CD4-positive, alpha-beta T cell treated with Interleukin-15 for 4 hours (primary cell): ENCODE measurements at regions not wholly inside any gene's neighbourhood (a gene's known extent, or its start where the extent isn't known, plus 50 kb on each side); places are given as distances from the start of the nearest gene placed in this dataset.
A peak's percentile ranks its signal among the peaks of the same experiment; 100 is the strongest.

ENCODE experiments used
- DNase-seq: peaks from one replicate; pipeline ENCODE4 v3.0.0-alpha.2; 2020; ENCODE audit warnings: low spot score

DNA sequence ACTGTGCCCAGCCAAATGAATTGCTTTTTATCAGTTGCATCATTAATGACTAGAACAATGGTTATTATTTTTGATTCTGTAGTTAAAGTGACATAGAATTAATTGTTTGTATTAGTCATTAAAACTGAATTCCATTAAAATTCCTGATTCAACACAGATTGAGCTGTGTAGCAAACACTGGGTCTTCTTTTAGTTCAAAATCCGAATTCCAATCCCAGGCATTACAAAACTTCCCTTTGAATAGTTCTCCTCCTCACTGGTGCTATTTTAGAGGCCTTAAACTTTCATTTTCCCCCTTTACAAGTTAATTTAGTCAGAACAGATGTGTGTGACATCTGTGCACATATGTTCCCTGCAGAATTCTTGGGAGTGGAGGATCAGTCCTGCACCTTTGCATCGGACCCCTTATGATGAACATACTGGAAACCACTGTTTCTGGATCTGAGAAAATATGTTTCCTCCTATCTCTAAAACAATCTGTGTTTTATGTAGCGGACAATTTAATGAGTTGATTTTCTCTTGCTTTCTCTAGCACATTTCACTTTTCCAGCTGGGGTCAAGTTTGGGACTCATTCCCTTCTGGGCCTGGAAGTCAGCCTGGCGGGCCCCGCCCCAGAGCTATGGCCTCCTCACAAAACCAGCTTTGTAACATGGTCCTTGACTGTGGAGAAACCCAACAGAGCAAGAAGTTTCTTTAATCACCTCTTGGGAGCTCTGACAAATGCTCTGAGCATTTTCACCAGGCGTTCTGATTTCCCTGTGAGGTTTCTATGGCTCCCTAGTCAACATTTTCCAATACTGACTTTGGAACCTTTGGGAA, 87.9 kb upstream of the MAMDC2 start:
- DNase-seq: no peak

DNA sequence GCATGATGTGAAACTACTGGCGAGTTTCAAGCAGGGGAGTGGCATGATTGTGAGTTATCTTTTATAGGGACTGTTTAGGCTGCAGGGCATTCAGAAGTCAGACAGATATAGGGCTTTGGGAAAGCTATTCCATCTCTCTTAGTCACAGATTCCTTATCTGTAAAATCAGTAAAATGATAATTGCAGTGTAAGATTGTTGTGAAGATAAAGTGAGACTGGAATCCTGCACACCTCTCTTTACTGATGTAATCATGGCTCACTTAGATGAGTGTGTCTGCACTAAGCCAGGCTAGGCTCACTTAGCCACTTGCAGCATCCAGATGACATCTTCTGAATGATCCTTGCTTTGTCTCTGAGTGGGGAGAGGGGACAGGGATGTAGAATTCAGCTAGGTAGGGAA, 81.8 kb upstream of the MAMDC2 start:
- DNase-seq: no peak

DNA sequence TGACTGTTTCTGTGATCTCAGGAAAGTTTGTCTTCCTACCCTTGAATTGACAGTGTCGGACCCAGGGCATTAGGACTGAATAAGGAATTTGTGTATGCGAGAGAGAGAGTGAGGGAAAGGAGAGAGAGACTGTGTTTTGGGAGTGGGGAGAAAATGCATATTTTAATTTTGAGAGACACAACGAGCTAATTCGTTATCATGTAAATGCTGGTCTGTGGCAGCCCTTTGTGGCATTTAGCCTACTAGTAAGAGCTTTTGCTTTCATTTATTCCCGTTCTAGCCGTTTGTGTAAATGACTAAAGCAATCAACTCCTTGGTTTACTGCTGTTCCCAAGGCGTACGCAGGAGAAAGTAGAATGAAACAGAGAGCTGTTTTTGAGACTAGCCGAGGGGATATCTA, 79.8 kb upstream of the MAMDC2 start:
- no peak for DNase-seq

DNA sequence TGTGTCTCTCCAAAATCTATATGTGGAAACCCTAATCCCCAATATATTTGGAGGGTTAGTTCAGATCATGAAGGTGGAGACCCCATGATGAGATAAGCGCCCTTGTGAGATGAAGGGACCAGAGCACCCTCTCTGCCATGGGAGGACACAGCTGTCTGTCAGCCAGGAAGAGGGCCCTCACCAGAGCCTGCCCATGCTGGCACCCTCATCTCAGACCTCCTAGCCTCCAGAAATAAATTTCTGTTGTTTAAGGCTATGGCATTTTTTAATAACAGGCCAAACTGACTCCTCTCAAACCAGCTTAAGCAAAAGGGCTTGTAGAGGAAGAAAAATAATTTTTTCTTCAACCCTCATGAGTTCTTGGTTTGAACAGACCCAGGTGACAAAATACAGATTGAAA, 79.2 kb upstream of the MAMDC2 start:
- no peak for DNase-seq

DNA sequence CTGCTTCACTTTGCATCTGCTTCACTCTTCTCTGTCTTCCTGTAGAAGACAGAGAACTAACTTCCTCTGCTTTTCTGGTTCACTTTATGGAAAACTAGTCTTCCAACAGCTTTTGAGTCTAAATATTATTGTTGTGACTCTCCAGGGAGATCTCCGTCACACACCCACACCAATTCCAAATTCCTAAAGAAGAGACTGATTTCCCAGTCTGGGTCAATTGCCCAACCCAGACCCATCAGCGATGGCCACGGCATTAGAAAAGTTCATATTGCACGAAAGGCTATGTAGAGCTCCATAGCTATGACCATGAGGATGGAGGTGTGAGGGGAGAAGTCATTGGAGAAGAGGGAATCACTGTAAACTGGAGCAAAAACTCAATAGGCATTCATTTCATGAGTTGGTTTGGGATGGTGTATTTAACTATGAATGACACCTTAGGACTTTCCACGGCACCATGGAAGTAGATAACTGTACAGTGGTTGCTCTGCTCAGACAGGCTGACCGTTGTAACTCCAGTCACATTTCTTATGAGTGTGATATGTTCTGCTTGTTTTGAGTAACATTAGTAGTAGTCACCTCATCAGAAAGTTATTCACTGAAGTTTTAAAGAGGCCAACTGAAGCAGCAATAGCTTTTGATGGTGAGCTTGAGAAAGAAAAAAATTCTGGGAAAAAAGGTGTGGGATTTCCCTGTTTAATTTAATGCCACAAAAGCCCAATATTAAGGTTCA, 78.1 kb upstream of the MAMDC2 start:
- no peak for DNase-seq

DNA sequence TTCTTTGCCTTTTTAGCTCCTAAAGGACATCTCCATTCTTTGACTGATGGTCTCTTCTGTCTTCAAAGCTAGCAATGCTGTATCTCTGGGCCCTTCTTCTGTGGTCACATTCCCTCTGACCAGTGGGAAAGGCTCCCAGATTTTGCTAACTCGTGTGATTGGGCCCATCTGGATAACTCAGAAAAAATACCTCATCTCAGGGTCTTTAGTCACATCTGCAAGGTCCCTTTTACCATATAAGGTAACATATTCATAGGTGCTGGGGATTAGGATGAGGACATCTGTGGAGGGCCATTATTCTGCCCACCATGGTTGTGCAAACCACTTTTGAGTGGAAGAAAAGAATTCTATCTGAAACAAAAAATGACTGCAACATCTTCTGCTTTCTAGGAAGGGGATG, 76.3 kb upstream of the MAMDC2 start:
- no peak for DNase-seq

DNA sequence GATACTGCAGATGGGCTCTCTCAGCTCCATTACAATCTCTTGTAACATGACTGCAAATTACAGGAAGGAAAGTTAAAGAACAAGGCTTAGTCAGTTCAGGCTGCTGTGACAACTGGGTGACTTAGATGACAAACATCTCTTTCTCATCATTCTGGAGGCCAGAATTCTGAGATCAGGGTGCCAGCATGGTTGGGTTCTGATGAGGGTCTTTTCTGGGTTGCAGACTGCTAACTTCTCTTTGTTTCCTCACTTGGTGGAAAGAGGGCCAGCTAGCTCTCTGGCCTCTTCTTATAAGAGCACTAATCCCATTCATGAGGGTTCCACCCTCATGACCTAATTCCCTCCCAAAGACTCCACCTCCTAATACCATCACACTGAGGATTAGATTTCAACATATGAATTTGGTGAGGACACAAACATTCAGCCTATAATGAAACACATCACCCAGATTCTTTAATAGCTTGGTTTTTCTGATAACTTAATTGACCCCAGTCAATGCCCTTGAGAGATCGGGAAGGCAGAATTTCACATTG, 73.6 kb upstream of the MAMDC2 start:
- DNase-seq: no peak

DNA sequence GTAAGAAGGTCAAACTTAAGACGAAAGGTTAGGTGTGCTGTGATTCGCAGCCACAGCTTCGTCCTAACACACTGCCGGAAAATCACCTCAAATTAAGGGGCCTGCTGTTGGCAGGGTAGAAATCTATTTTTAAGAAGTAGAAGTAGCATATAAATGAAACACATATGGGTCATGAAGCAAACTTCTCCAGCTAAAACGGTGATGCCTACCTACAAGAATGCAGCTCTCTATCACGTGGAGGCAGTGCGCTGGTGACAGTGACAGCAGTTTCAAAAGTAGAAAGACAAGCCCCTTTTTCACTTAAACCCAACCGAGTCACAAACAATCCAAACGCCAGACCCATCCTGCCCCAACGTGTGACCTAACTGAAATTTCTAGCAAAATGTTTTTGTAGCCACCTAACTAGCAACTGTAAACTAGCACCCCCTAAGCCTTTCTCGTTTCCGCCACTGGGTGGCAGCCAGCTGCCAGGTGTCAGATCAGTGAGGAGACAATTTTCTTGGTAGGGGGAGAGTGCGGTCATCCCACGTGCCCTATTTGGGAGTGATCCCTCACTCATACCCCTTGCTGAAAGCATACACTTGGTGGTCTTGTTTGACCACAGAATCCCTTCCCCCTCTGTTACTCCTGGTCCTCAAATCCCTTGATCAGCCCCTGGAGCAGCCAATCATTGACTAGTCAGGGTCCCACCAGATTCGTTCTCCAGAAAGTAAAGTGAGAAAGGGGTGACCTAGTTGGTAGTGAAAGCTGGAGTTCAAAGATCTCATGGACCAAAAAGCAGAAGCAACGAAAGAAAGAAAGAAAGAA, 71.8 kb upstream of the MAMDC2 start:
- DNase-seq: peak; percentile 25

DNA sequence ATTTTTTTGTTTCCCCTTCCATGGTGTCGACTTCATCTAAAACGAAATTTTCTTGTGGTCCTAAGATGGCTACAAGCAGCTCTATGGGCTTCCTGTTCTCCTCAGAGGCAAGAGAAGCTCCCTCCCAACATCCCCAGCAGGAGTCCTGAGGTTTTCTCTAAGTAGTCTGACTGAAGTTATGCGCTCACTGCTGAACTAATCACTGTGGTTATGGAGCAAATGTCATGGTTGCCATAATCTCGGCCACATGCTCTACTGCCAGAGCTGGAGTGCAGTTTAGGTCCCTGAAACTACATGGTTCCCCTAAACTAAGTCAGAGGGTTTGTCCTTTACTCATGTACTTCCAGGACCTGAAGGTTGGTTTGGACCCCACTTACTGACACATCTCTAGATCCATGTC, 68.0 kb upstream of the MAMDC2 start:
- no peak for DNase-seq

DNA sequence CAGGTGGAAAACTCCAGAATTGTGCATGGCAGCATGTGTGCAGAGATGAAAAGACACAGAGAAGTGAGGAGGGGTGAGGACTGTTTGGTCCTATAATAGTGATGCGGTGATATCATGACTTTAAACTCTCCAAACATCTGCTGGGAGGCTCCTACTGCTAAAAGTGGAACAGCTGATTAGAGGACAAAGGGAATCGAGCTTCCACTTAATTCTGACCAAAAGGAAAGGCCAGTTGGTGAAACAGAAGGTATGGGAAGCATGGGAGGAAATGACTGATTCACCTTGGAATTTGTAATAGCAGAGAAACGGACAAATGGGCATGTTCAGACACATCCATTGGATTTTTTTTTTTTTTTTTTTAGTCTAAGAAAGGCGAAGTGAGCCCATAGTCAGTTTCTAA, 67.5 kb upstream of the MAMDC2 start:
- DNase-seq: no peak

DNA sequence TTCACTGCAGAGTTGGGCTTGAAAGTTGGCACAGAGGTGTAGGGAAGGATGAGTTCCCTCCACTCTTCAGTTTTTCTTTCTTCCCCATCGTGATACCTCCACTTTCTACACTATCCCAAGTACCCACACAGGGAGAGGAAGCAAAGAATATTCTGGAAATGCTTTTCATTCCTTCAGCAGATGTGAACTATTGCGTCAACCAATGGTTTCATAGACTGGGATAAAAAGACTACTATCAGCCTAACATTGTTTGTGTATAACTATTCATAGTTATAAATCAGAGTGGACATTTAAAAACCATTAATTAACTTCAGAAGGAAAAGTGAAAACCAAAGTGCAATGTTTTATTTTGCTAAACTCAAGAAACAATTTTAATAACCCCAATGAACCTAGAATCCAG, 63.6 kb upstream of the MAMDC2 start:
- no peak for DNase-seq

DNA sequence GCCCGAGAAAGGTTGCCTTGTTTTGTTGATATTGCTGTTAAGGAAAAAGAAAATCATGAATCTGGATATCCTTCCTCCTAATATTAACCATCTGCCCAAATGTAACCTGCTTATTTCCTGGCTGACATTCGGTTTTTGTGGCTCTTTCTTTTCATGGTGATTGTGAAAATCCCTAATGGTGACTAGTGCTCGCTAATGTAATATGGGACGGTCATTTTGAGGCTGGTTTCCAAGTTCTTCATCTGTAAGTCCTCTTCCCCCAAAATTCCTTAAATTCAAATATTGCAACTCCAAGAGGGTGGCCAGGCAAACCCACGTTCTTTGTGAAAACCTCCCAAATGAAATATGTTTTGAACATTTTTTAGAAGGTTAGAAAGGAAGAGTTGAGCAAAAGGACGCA, 63.1 kb upstream of the MAMDC2 start:
- no peak for DNase-seq

DNA sequence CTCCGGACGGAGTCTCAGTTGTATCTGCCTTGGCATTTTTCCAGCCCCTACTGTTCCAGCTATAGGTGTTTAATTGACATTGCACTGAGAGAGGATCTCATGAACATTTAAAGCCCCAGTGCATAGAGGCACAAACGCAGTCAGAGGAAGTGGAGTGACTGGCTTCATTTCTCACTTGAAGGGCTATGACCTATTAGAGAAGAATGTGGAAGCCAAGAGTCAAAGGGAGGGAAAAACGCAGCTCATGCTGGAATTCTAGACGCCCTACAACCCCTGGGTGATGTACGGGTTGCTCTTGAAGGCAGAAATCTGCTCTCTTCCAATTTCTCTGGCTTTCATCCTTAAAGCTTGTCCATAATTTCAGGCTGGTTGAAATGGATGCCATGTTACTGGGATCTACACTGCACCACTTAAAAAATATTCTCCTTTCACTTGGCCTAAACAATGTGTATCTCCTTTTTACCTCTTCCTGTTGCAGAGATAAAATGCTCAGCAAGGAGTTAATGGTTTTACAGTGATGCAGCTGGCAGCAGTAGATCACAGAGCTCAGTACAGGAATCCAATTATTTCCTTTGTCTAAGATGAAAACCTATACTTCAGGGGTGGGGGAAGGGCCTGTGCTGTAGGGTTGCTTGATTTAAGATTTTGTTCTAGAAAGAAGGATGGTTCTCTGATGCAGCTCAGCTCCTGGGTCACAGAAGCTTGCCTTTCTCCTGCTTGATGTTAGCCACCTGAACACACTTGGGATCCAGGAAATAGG, 61.8 kb upstream of the MAMDC2 start:
- DNase-seq: no peak

DNA sequence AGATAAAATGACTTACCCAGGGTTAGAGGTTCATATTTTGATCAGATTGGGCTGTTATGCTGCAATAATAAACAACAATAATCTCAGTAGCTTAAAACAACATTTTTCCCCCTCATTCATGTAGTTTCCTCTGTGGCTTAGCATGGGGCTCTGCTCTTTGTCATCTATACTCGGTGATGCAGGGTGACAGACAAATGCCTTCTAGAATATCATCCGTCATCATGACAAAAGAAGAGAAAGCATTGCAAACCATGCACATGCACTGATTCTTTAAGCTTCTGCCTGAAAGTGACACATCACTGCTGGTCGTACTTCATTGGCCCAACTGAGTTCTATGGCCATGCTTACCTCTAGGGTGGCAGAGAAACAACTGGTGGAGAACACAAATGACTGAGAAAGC, 58.8 kb upstream of the MAMDC2 start:
- DNase-seq: no peak

DNA sequence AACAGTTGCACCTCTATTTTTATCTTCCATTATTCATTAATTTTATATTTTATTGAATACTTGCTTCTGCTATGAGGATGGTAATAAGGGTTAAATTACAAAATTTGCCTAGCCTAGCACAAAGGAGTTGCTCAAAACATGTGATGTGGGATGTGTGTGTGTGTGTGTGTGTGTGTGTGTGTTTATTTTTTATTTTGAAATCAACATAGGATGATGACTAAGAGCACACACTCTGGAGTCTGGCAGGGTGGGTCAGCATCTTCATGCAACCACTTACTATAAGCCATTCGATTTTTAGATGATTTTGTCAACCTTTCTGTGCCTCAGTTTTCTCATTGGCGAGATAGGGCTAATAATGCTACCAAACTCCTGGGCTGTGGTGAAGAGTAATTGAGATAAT, 57.7 kb upstream of the MAMDC2 start:
- no peak for DNase-seq

DNA sequence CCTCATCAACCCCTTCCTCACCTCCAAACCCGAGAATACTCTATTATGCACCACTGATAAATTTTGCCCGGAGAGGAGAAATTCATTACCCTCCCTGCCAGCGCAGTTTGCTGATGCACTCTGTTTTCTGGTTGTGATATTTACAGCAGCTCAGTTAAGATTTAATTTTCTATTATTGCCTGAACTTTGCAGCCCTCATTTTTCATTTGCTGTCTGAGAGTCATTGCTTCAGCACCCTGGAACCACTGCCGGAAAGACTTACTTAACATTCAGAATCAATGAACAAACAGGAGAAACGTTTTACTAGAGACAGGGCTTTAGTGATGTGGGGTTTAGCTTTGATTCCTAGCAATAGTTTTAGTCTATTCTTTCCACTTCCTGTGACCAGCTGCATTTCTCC, 56.7 kb upstream of the MAMDC2 start:
- DNase-seq: no peak

DNA sequence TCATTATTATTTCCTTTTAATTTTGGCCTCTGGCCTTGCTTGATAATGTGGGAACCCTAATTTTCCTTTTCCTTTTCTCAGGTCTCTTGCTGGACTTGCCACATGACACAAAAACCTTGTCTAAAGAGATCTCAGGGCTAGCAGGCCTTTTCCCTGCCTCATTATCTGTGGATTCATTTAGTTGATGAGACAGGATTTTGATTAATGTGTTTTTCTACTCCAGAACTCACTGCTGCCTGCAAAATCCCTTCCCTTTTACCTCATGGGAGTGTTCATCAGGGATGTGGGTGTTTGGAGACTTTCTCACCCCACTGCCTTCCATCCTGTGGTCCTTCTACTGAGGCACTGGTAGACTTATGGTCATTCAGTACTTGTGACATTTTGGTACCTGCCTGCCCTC, 56.2 kb upstream of the MAMDC2 start:
- DNase-seq: no peak

DNA sequence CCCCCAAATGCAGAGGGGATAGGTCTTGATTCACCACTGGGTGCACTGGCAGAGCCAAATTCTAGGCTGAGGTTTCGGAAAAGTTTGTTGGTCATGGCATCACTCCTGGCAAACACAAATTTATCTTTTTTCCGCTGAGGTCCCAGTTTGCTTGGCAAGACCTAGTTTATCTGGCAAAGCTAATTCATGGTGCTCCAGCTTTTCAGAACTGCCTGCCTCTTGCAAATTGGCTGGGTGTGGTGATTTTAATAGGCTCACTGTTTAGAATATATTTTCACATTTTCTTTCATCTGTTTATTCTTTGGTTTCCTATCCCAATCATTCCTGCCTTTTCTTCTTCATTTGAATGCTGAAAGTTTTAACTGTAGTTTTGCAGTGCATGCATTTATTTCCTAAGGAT, 50.5 kb upstream of the MAMDC2 start:
- no peak for DNase-seq
